Kidney (tissue), 13 donors: ENCODE measurements at regions not wholly inside any gene's neighbourhood (a gene's known extent, or its start where the extent isn't known, plus 50 kb on each side); places are given as distances from the start of the nearest gene placed in this dataset.
"Not testable (repeated sequence)": the region's sequence is repeated elsewhere in the genome, so short reads cannot be mapped to it uniquely, and the experiment has no call there.

Experiments used
- DNase-seq, 5 donors: peaks; one replicate each; pipeline ENCODE4 v3.0.0-alpha.2; 2013 to 2020
- FAIRE-seq: peaks from 2 replicates; lab custom pipeline; 2012; peaks lifted over from hg19 to GRCh38; lab: Jason Lieb, UNC
- H3K27ac ChIP-seq, 2 donors: one replicate each; pipeline ENCODE4 v1.7.0; 2013; ENCODE audit warnings: low read depth in 2 of 2, low read length in 2 of 2, inconsistent platforms in 1 of 2
- H3K27me3 ChIP-seq: one replicate; pipeline ENCODE4 v1.7.1; 2013; ENCODE audit warnings: low read length, inconsistent platforms; ENCODE audit not compliant: control insufficient read depth, insufficient read depth
- H3K36me3 ChIP-seq, 3 donors: one replicate each; pipeline versions ENCODE4 v1.7.0 to v1.7.1; 2013; ENCODE audit warnings: low read length in 3 of 3, control low read depth in 1 of 3, inconsistent platforms in 1 of 3; ENCODE audit not compliant: insufficient read depth in 3 of 3, control insufficient read depth in 2 of 3
- H3K4me1 ChIP-seq, 3 donors: one replicate each; pipeline versions ENCODE4 v1.7.0 to v1.7.1; 2013; ENCODE audit warnings: low read length in 3 of 3, inconsistent platforms in 1 of 3, low read depth in 1 of 3; ENCODE audit not compliant: control insufficient read depth in 2 of 3, insufficient read depth in 2 of 3
- H3K4me3 ChIP-seq, 3 donors: one replicate each; pipeline versions ENCODE4 v1.7.0 to v1.8.1; 2013; ENCODE audit warnings: low read length in 3 of 3, control low read depth in 1 of 3, inconsistent platforms in 1 of 3
- H3K9ac ChIP-seq, 3 donors: one replicate each; pipeline versions ENCODE4 v1.7.0 to v1.7.1; 2013; ENCODE audit warnings: low read length in 3 of 3, control low read depth in 1 of 3, inconsistent platforms in 1 of 3
- H3K9me3 ChIP-seq, 3 donors: one replicate each; pipeline versions ENCODE4 v1.7.0 to v1.7.1; 2013; ENCODE audit warnings: low read length in 3 of 3, control low read depth in 1 of 3, inconsistent platforms in 1 of 3; ENCODE audit not compliant: control insufficient read depth in 2 of 3, insufficient read depth in 1 of 3
- intact Hi-C: fragments of 100-400 bp; cut with DNase I; formaldehyde crosslinking; loops from one replicate; pipeline ENCODE4 v1.11.1; 2022
- TF ChIP-seq, protein P1 (sequence below): IDR thresholded peaks from 3 replicates; pipeline ENCODE4 v1.5.1; 2012; ENCODE audit warnings: mild to moderate bottlenecking, moderate library complexity, borderline replicate concordance; ENCODE audit not compliant: insufficient read depth; ENCODE audit errors: extremely low read depth
- donor health status: control.
- donor health status: control.
- donor health status: control.
- donor health status: control.
- donor health status: control.
- donor health status: DM: yes; HTN: yes; CAD: no.
- donor health status: Normal renal cell carcinoma (clear cell type).

DNA sequence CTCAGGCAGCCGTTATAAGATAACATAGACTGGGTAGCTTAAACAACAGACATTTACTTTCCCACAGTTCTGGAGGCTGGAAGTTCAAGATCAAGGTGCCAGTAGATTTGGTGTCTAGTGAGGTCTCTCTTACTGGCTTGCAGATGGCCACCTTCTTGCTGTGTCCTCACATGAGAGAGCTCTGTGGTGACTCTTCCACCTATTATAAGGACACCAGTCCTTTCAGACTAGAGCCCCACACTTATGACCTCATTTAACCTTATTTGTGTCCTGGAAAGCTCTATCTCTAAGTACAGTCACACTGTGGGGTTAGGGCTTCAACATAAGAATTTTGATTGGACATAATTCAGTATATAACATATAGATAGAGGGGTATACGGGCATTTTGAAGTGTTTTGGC is 245.0 kb downstream of the UTRN start:
- TF ChIP-seq, protein P1, sequence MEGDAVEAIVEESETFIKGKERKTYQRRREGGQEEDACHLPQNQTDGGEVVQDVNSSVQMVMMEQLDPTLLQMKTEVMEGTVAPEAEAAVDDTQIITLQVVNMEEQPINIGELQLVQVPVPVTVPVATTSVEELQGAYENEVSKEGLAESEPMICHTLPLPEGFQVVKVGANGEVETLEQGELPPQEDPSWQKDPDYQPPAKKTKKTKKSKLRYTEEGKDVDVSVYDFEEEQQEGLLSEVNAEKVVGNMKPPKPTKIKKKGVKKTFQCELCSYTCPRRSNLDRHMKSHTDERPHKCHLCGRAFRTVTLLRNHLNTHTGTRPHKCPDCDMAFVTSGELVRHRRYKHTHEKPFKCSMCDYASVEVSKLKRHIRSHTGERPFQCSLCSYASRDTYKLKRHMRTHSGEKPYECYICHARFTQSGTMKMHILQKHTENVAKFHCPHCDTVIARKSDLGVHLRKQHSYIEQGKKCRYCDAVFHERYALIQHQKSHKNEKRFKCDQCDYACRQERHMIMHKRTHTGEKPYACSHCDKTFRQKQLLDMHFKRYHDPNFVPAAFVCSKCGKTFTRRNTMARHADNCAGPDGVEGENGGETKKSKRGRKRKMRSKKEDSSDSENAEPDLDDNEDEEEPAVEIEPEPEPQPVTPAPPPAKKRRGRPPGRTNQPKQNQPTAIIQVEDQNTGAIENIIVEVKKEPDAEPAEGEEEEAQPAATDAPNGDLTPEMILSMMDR = no peak
- Histone ChIP-seq H3K9ac (no peak overlapping the region), H3K9me3 (no peaks in the 10 kb centered on the region), H3K27ac (no peak overlapping the region), H3K4me3 (no peak overlapping the region), H3K27me3 (no peaks in the 10 kb centered on the region), H3K36me3 (peaks cover 2 to 14% (median 13%) of the 10 kb centered on the region in 3 donors), H3K4me1 (no peaks in the 10 kb centered on the region)
- DNase-seq = no peak
- no peak for FAIRE-seq
- intact Hi-C loops = no loop called here

DNA sequence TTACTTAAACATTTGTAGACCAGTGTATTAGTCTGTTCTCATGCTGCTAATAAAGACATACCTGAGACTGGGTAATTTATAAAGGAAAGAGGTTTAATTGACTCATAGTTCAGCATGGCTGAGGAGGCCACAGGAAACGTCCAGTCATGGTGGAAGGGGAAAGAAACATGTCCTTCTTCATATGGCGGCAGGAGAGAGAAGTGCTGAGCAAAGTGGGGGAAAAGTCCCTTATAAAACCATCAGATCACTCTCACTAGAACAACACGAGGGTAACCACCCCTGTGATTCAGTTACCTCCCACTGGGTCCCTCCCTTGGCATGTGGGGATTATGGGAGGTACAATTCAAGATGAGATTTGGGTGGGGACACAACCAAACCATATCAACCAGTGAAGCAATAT is 247.1 kb downstream of the UTRN start:
- DNase-seq, H3K4me1 ChIP-seq, H3K9me3 ChIP-seq, H3K27me3 ChIP-seq, FAIRE-seq, H3K27ac ChIP-seq, H3K9ac ChIP-seq, H3K4me3 ChIP-seq, intact Hi-C loops: not testable (repeated sequence)
- H3K36me3 ChIP-seq = peaks cover 2 to 14% (median 7%) of the 10 kb centered on the region in 3 donors

DNA sequence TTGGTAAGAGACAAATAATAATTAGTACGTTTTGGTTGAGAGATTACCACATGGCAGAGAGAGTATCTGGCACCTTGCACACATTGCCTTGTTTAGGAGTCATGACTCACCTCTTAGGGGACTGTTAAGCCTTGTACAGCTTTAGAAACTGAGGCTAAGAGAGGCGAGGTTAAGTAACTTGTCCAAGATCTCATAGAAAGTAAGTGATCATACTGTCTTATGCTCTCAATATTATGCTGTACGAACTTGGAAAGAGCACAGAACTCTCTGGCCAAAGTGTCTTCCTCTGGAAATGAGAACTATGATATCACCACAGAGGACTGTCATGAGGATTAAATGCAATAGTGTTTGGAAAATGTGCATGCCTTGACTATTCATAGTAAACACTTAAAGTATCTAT is 249.0 kb downstream of the UTRN start:
- H3K27me3 ChIP-seq = no peaks in the 10 kb centered on the region
- no peaks in the 10 kb centered on the region for H3K9me3 ChIP-seq
- no peak overlapping the region for H3K9ac ChIP-seq
- DNase-seq = no peak
- TF ChIP-seq, protein P1 = no peak
- no peak overlapping the region for H3K27ac ChIP-seq
- H3K36me3 ChIP-seq = peaks cover 2 to 14% (median 6%) of the 10 kb centered on the region in 3 donors
- no peak overlapping the region for H3K4me3 ChIP-seq
- FAIRE-seq = no peak
- H3K4me1 ChIP-seq = no peaks in the 10 kb centered on the region
- intact Hi-C loops = no loop called here

DNA sequence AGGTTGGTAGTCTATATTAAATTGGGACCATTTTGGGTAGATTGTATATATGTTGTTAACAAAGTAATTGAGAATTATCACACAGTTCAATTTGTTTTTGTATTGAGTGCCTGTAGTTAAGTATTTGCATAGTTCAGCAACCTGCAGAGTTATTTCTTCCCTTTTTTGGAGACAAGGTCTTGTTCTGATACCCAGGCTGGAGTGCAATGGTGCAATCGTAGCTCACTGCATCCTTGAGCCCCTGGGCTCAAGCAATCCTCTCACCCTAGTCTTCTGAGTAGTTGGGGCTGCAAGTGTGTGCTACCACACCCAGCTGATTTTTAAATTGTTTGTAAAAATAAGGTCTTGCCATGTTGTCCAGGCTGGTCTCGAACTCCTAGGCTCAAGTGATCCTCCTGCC is 250.5 kb downstream of the UTRN start:
- intact Hi-C loops = no loop called here
- H3K9ac ChIP-seq = no peak overlapping the region
- no peak overlapping the region for H3K4me3 ChIP-seq
- H3K27me3 ChIP-seq = no peaks in the 10 kb centered on the region
- H3K27ac ChIP-seq = no peak overlapping the region
- H3K9me3 ChIP-seq = no peaks in the 10 kb centered on the region
- H3K4me1 ChIP-seq = no peaks in the 10 kb centered on the region
- FAIRE-seq (no peak), DNase-seq (no peak)
- peaks cover 2 to 9% (median 5%) of the 10 kb centered on the region in 3 donors for H3K36me3 ChIP-seq
- TF ChIP-seq, protein P1 = no peak
